Stimulated activated naive CD8-positive, alpha-beta T cell treated with anti-CD3 and anti-CD28 coated beads, Interleukin-15, amount 100 ng/mL, for 72 hours (primary cell): ENCODE measurements at regions not wholly inside any gene's neighbourhood (a gene's known extent, or its start where the extent isn't known, plus 50 kb on each side); places are given as distances from the start of the nearest gene placed in this dataset.

Source experiments
- ATAC-seq: fragments of 150-1000 bp; cut with Tn5 transposase; 2 replicates; pipeline ENCODE4 v1.10.0; 2021; ENCODE audit warnings: mild to moderate bottlenecking, moderate library complexity
- DNase-seq, 2 donors: peaks; one replicate each; pipeline ENCODE4 v3.0.0; 2021 to 2022
- H3K27ac Mint-ChIP-seq, 2 donors: one replicate each; pipeline ENCODE4 v1.8.0; 2022; ENCODE audit warnings: mild to moderate bottlenecking in 2 of 2, mixed read lengths in 2 of 2, moderate library complexity in 2 of 2
- H3K27me3 Mint-ChIP-seq: one replicate; pipeline ENCODE4 v1.8.0; 2022; ENCODE audit warnings: mixed read lengths
- H3K4me1 Mint-ChIP-seq: one replicate; pipeline ENCODE4 v1.8.0; 2022; ENCODE audit warnings: mild to moderate bottlenecking, mixed read lengths
- H3K4me3 Mint-ChIP-seq, 2 donors: one replicate each; pipeline ENCODE4 v1.8.0; 2022; ENCODE audit warnings: mild to moderate bottlenecking in 2 of 2, mixed read lengths in 2 of 2, moderate library complexity in 1 of 2
- H3K9me3 Mint-ChIP-seq, 2 donors: one replicate each; pipeline ENCODE4 v1.8.0; 2022; ENCODE audit warnings: mixed read lengths in 2 of 2

- ATAC-seq (peak; percentile 58), DNase-seq (peak in 1 of 2 donors; percentile 14)
- Mint-ChIP-seq H3K4me3 (no peak overlapping the region), H3K9me3 (peaks cover 0 to 4% of the 10 kb centered on the region in 2 donors), H3K27me3 (no peaks in the 10 kb centered on the region), H3K27ac (no peak overlapping the region), H3K4me1 (no peaks in the 10 kb centered on the region)
Measured at GRCh38 chr12:58540480-58541299, 379.6 kb downstream of the LRIG3 start.

GRCh38 chr12:58541300-58541690 is 379.0 kb downstream of the LRIG3 start:
- Mint-ChIP-seq H3K4me1 (no peaks in the 10 kb centered on the region), H3K27ac (no peak overlapping the region), H3K4me3 (no peak overlapping the region), H3K9me3 (peaks cover 0 to 4% of the 10 kb centered on the region in 2 donors), H3K27me3 (no peaks in the 10 kb centered on the region)
- ATAC-seq = no peak
- no peak for DNase-seq

GRCh38 chr12:58544281-58544680 is 376.0 kb downstream of the LRIG3 start:
- Mint-ChIP-seq H3K4me3 (no peak overlapping the region), H3K27ac (no peak overlapping the region), H3K9me3 (peaks cover 0 to 4% of the 10 kb centered on the region in 2 donors), H3K27me3 (no peaks in the 10 kb centered on the region), H3K4me1 (no peaks in the 10 kb centered on the region)
- ATAC-seq = no peak
- DNase-seq = no peak

- no peaks in the 10 kb centered on the region for H3K27me3 Mint-ChIP-seq
- H3K4me3 Mint-ChIP-seq = no peak overlapping the region
- ATAC-seq (no peak), DNase-seq (no peak)
- H3K9me3 Mint-ChIP-seq = peaks cover 0 to 4% of the 10 kb centered on the region in 2 donors
- H3K4me1 Mint-ChIP-seq = no peaks in the 10 kb centered on the region
- H3K27ac Mint-ChIP-seq = no peak overlapping the region
Measured at GRCh38 chr12:58547217-58547616, 373.1 kb downstream of the LRIG3 start.

GRCh38 chr12:58548801-58549200 is 371.5 kb downstream of the LRIG3 start:
- DNase-seq = no peak
- Mint-ChIP-seq H3K27ac (no peak overlapping the region), H3K9me3 (peaks cover 0 to 4% of the 10 kb centered on the region in 2 donors), H3K27me3 (no peaks in the 10 kb centered on the region), H3K4me3 (no peak overlapping the region), H3K4me1 (no peaks in the 10 kb centered on the region)
- ATAC-seq = no peak

- no peaks in the 10 kb centered on the region for H3K4me1 Mint-ChIP-seq
- no peak for ATAC-seq
- no peak for DNase-seq
- no peak overlapping the region for H3K4me3 Mint-ChIP-seq
- no peak overlapping the region for H3K27ac Mint-ChIP-seq
- peaks cover 3 to 7% of the 10 kb centered on the region in 2 donors for H3K9me3 Mint-ChIP-seq
- H3K27me3 Mint-ChIP-seq = no peaks in the 10 kb centered on the region
Measured at GRCh38 chr12:58554522-58555157, 365.7 kb downstream of the LRIG3 start.

- Mint-ChIP-seq H3K4me1 (no peaks in the 10 kb centered on the region), H3K4me3 (no peak overlapping the region), H3K27ac (no peak overlapping the region), H3K9me3 (peaks cover 3 to 7% of the 10 kb centered on the region in 2 donors), H3K27me3 (no peaks in the 10 kb centered on the region)
- ATAC-seq (no peak), DNase-seq (no peak)
Measured at GRCh38 chr12:58557171-58557570, 363.1 kb downstream of the LRIG3 start.

GRCh38 chr12:58557661-58558060 is 362.6 kb downstream of the LRIG3 start:
- H3K4me1 Mint-ChIP-seq = no peaks in the 10 kb centered on the region
- no peak for ATAC-seq
- peaks cover 3 to 7% of the 10 kb centered on the region in 2 donors for H3K9me3 Mint-ChIP-seq
- no peak for DNase-seq
- no peak overlapping the region for H3K27ac Mint-ChIP-seq
- no peaks in the 10 kb centered on the region for H3K27me3 Mint-ChIP-seq
- no peak overlapping the region for H3K4me3 Mint-ChIP-seq

GRCh38 chr12:58563621-58564020 is 356.7 kb downstream of the LRIG3 start:
- Mint-ChIP-seq H3K4me1 (no peaks in the 10 kb centered on the region), H3K27ac (no peak overlapping the region), H3K27me3 (no peaks in the 10 kb centered on the region), H3K9me3 (peaks cover 0 to 3% of the 10 kb centered on the region in 2 donors), H3K4me3 (no peak overlapping the region)
- DNase-seq = no peak
- no peak for ATAC-seq

- Mint-ChIP-seq H3K4me1 (no peaks in the 10 kb centered on the region), H3K27me3 (no peaks in the 10 kb centered on the region), H3K4me3 (no peak overlapping the region), H3K9me3 (no peaks in the 10 kb centered on the region), H3K27ac (no peak overlapping the region)
- DNase-seq = no peak
- ATAC-seq = no peak
Measured at GRCh38 chr12:58564721-58565120, 355.6 kb downstream of the LRIG3 start.

- Mint-ChIP-seq H3K4me3 (no peak overlapping the region), H3K27me3 (no peaks in the 10 kb centered on the region)
- DNase-seq = no peak
Measured at GRCh38 chr12:58566599-58566998, 353.7 kb downstream of the LRIG3 start.

GRCh38 chr12:58567189-58567588 is 353.1 kb downstream of the LRIG3 start:
- H3K4me3 Mint-ChIP-seq = no peak overlapping the region
- no peaks in the 10 kb centered on the region for H3K4me1 Mint-ChIP-seq
- DNase-seq (no peak), ATAC-seq (no peak)
- H3K27me3 Mint-ChIP-seq = no peaks in the 10 kb centered on the region
- no peak overlapping the region for H3K27ac Mint-ChIP-seq
- no peaks in the 10 kb centered on the region for H3K9me3 Mint-ChIP-seq

More at GRCh38 chr12:58566599-58566998, 353.7 kb downstream of the LRIG3 start:
- no peaks in the 10 kb centered on the region for H3K4me1 Mint-ChIP-seq
- H3K27ac Mint-ChIP-seq = no peak overlapping the region
- no peaks in the 10 kb centered on the region for H3K9me3 Mint-ChIP-seq
- no peak for ATAC-seq

GRCh38 chr12:58570411-58570810 is 349.9 kb downstream of the LRIG3 start:
- Mint-ChIP-seq H3K9me3 (no peaks in the 10 kb centered on the region), H3K27ac (no peak overlapping the region), H3K27me3 (no peaks in the 10 kb centered on the region), H3K4me3 (no peak overlapping the region), H3K4me1 (no peaks in the 10 kb centered on the region)
- ATAC-seq (no peak), DNase-seq (no peak)

GRCh38 chr12:58575256-58575655 is 345.0 kb downstream of the LRIG3 start:
- Mint-ChIP-seq H3K27me3 (no peaks in the 10 kb centered on the region), H3K4me1 (no peaks in the 10 kb centered on the region), H3K4me3 (no peak overlapping the region), H3K27ac (no peak overlapping the region), H3K9me3 (no peaks in the 10 kb centered on the region)
- no peak for ATAC-seq
- no peak for DNase-seq

GRCh38 chr12:58576081-58576480 is 344.2 kb downstream of the LRIG3 start:
- DNase-seq (no peak), ATAC-seq (no peak)
- H3K27ac Mint-ChIP-seq = no peak overlapping the region
- no peaks in the 10 kb centered on the region for H3K27me3 Mint-ChIP-seq
- no peaks in the 10 kb centered on the region for H3K4me1 Mint-ChIP-seq
- H3K9me3 Mint-ChIP-seq = no peaks in the 10 kb centered on the region
- no peak overlapping the region for H3K4me3 Mint-ChIP-seq

GRCh38 chr12:58576916-58577315 is 343.4 kb downstream of the LRIG3 start:
- DNase-seq (no peak), ATAC-seq (no peak)
- H3K9me3 Mint-ChIP-seq = no peaks in the 10 kb centered on the region
- H3K27ac Mint-ChIP-seq = no peak overlapping the region
- H3K4me1 Mint-ChIP-seq = no peaks in the 10 kb centered on the region
- no peak overlapping the region for H3K4me3 Mint-ChIP-seq
- H3K27me3 Mint-ChIP-seq = no peaks in the 10 kb centered on the region
